Stomach (tissue), 4 donors: ENCODE measurements at regions not wholly inside any gene's neighbourhood (a gene's known extent, or its start where the extent isn't known, plus 50 kb on each side); places are given as distances from the start of the nearest gene placed in this dataset.

Experiments
- CTCF ChIP-seq, 7 experiments: fragments of 450-650 bp in 4 of 7; fragments of 200-600 bp in 3 of 7; sonication (generic) in 3 of 7; IDR thresholded peaks; one replicate each; pipeline ENCODE4 v1.5.1; 2016 to 2019; ENCODE audit warnings: antibody characterized with exemption in 7 of 7, control low read depth in 2 of 7, mild to moderate bottlenecking in 1 of 7
- EP300 ChIP-seq: sonication (generic); formaldehyde crosslinking; IDR thresholded peaks from one replicate; pipeline ENCODE4 v1.6.1; 2017; ENCODE audit warnings: antibody characterized with exemption
- POLR2A ChIP-seq, 4 donors: fragments of 450-650 bp; IDR thresholded peaks; one replicate each; pipeline ENCODE4 v1.6.1; 2016; ENCODE audit warnings: antibody characterized with exemption in 4 of 4, control low read depth in 2 of 4, mild to moderate bottlenecking in 1 of 4, moderate library complexity in 1 of 4
- POLR2AphosphoS5 ChIP-seq, 3 donors: sonication (generic); formaldehyde crosslinking; IDR thresholded peaks; one replicate each; pipeline ENCODE4 v1.6.1; 2016; ENCODE audit warnings: antibody characterized with exemption in 3 of 3

DNA sequence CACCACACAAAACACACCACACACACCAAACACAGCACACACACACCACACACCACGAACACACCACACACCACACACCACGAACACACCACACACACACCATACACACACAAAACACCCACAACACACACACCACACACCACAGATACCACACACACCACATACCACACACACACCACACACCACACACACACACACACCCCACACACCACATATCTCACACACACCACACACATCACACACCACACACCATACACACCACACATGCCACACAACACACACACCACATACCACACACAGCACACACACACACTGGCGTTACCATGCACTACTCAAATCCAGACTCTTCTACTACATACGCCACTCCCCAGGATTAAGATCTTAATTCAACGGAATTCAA, 118.9 kb upstream of the THBS2 start:
- TF ChIP-seq CTCF (IDR thresholded peaks at IDR 0.05) (no peak), POLR2A (IDR thresholded peaks at IDR 0.05) (no peak), EP300 (no peak), POLR2AphosphoS5 (IDR thresholded peaks at IDR 0.05) (no peak)
